ENCODE measurements at regions not wholly inside any gene's neighbourhood (a gene's known extent, or its start where the extent isn't known, plus 50 kb on each side); places are given as distances from the start of the nearest gene placed in this dataset.

DNA sequence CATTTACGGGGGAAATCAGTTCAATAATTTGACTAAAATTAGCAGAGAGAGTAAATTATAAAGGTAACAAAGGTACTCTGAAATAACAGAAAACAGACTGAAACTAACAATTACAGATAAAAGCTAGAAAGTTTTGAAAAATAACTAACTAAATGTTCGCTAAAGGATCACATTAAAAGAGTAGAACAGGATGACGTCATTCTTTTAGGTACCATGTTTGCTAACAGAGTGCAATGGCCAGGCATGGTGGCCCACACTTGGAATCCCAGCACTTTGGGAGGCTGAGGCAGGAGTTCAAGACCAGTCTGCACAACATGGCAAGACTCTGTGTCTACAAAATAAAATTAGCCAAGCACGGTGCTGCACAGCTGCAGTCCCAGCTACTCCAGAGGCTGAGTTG is 212.3 kb upstream of the CDYL start:
- H3K27me3 Mint-ChIP-seq, result peaks cover 4% of the 10 kb centered on the region
- H3K4me3 Mint-ChIP-seq, result no peak overlapping the region
- H3K4me1 Mint-ChIP-seq, result no peaks in the 10 kb centered on the region
- H3K36me3 Mint-ChIP-seq (ENCODE audit: low read depth), result no peaks in the 10 kb centered on the region
- ATAC-seq (replicated peaks), result no peak
- H3K9me3 Mint-ChIP-seq, result no peaks in the 10 kb centered on the region
- no peak overlapping the region for H3K27ac Mint-ChIP-seq

DNA sequence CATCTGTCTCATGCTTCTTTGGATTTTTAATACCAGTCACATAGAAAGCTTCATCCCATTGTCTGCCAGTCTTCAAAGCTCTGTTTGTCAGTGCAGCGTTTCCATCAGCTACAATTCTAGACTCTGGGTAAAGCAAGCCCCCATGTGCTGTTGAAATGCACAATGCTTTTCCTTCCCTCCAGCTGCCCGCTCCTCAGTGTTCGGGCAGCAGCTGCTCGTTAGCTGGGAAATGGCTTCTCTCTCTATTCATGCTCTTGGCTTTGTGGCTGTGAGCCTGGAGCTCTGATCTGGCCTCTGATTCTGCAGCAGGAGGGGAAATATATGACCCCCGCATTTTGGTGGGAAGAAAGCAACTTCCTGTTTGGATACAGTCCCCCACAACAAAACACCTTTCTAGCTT is 213.0 kb upstream of the CDYL start:
- H3K27me3 Mint-ChIP-seq, result peaks cover 5% of the 10 kb centered on the region
- H3K36me3 Mint-ChIP-seq (ENCODE audit: low read depth), result no peaks in the 10 kb centered on the region
- no peak for ATAC-seq (replicated peaks)
- H3K4me3 Mint-ChIP-seq, result no peak overlapping the region
- H3K27ac Mint-ChIP-seq, result no peak overlapping the region
- no peaks in the 10 kb centered on the region for H3K9me3 Mint-ChIP-seq
- H3K4me1 Mint-ChIP-seq, result no peaks in the 10 kb centered on the region

DNA sequence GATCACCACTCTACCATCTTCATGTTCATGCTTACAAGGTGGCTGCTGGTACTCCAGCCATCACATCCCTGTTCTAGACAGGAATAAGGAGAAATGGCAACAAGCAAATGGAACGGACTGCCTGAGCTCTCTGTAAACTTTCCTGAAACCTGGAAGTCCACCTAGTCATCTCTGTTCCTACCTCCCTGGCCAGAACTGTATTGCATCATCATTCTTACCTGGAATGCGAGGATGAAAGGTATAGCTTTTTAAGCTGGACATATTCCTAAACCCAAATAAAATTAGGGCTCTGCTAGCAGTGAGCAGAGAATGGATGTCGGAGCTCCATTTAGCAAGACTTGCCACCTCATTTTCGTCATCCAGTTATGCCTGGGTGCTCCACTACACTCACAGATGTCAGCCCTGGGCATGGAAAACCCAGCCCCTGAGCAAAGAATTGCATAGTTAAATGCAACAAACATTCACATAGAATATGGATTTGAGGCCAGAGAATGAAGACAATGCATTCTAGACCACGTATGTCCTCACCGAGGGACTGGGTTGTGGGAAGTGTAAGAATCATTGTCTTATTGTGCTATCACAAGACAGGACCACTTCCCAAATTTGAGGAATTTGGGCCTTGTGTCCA is 214.3 kb upstream of the CDYL start:
- Mint-ChIP-seq H3K4me1 (no peaks in the 10 kb centered on the region), H3K27ac (no peak overlapping the region), H3K9me3 (no peaks in the 10 kb centered on the region), H3K27me3 (peaks cover 9% of the 10 kb centered on the region), H3K36me3 (ENCODE audit: low read depth) (no peaks in the 10 kb centered on the region), H3K4me3 (no peak overlapping the region)
- ATAC-seq (replicated peaks), result no peak

DNA sequence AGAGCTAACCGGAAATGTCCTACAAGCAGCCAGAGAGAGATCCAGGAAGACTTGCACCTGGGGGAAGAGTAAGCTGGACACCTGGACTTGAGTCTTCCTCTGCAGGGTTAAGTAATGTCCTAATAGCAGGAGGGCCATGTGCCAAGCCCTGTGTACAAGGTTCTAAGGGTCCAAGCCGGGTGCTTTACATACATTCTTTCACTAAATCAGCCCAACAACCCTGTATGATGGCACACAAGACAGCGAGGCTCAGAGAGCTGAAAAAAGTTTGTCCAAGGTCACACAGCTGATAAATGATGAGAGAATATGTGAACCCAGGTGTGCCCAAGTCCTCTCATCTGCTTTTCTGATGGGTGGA is 215.1 kb upstream of the CDYL start:
- Mint-ChIP-seq H3K27me3 (peaks cover 13% of the 10 kb centered on the region), H3K4me3 (no peak overlapping the region), H3K9me3 (no peaks in the 10 kb centered on the region), H3K36me3 (ENCODE audit: low read depth) (no peaks in the 10 kb centered on the region), H3K4me1 (no peaks in the 10 kb centered on the region), H3K27ac (no peak overlapping the region)
- ATAC-seq (replicated peaks), result no peak

DNA sequence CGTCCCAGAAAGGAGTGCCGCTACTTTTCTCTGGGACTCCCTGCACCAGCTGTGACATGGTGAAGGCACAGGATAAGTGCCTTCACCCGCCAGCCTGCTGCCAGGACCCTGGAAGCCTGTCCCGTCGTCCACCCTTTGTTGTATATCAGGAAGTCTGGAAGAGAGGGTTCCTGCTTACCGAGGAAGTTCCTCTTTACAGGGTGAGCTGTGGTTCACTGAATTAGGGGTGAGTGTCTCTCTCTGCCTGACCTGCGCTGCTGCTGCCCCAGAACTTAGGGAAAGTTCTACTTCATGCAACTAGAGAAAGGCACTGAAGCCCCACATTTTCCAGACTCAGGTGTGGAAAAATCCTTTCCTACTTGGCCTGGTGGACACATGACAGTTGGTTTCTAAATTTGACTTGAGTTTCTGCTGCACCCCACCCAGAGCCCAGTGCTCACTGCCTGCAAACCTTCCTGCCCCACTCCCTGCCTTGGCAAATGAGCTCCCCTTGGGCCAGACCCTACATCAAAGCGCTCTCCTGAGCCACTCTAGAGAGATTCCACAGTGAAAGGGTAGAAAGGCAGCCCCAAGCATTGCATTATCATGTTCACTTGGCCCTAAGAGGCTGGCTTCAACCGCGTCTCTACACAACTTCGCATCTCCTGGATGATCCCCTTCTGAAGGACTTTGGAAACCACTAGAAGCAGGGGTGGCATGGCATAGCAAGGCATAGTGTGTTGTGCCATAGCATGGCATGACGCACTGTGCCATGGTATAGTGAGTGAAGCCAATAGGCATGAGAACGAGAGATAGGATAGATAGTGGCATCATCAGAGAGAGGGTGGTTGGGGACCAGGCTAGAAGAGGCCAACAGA is 215.8 kb upstream of the CDYL start:
- no peaks in the 10 kb centered on the region for H3K4me1 Mint-ChIP-seq
- peaks cover 19% of the 10 kb centered on the region for H3K27me3 Mint-ChIP-seq
- H3K4me3 Mint-ChIP-seq, result no peak overlapping the region
- peaks cover 3% of the 10 kb centered on the region for H3K9me3 Mint-ChIP-seq
- no peaks in the 10 kb centered on the region for H3K36me3 Mint-ChIP-seq (ENCODE audit: low read depth)
- no peak overlapping the region for H3K27ac Mint-ChIP-seq
- ATAC-seq (replicated peaks), result no peak

- H3K4me3 Mint-ChIP-seq, result no peak overlapping the region
- H3K9me3 Mint-ChIP-seq, result peaks cover 3% of the 10 kb centered on the region
- H3K27me3 Mint-ChIP-seq, result peaks cover 23% of the 10 kb centered on the region
- H3K4me1 Mint-ChIP-seq, result no peaks in the 10 kb centered on the region
- ATAC-seq (replicated peaks), result no peak
- H3K27ac Mint-ChIP-seq, result no peak overlapping the region
- H3K36me3 Mint-ChIP-seq (ENCODE audit: low read depth), result no peaks in the 10 kb centered on the region
Observed at GRCh38 chr6:4559281-4559875, 216.8 kb upstream of the CDYL start.

DNA sequence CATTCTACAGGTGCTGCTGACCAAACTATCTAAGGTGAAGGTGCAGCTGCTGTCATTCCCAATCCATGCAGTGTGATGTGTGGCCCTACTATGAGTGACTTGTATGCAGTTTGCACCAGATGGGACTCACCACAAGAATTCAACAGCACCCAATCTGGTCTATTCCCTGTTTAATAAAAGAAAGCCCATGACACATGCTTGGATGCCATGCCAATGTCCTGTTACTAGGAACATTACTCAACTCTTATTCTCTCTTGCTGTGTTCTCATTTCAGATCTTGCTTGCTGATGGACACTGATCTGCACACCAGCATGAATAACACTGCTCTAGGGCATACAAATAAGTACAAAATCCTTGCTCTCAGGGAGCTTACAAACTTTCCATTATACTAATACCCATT is 221.6 kb upstream of the CDYL start:
- Mint-ChIP-seq H3K4me1 (peaks cover 5% of the 10 kb centered on the region), H3K4me3 (no peak overlapping the region), H3K27me3 (peaks cover 32% of the 10 kb centered on the region), H3K9me3 (peaks cover 3% of the 10 kb centered on the region), H3K36me3 (ENCODE audit: low read depth) (no peaks in the 10 kb centered on the region), H3K27ac (no peak overlapping the region)
- no peak for ATAC-seq (replicated peaks)

DNA sequence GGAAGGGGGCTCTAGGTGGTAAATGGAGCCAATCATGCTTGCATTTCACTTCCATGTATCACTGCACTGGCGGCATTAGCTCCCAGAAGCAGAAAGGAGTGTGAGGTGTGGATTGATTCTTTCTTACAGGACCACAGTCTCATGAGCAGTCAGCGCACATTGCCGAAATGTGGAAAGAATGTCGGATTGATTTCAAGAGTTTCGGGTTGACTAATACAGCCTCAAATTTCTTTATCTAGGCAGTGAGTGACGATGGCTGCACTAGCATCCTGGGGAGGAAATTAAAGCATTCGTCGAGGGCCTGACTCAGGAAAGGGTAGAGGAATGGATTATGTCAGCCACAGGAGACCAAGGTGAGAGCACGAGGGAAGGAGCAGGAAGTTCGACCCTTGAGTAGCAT is 222.8 kb upstream of the CDYL start:
- peak; percentile 88 for ATAC-seq (replicated peaks)
- Mint-ChIP-seq H3K27ac (no peak overlapping the region), H3K9me3 (peaks cover 3% of the 10 kb centered on the region), H3K27me3 (peaks cover 32% of the 10 kb centered on the region), H3K36me3 (ENCODE audit: low read depth) (no peaks in the 10 kb centered on the region), H3K4me1 (peaks cover 5% of the 10 kb centered on the region), H3K4me3 (no peak overlapping the region)

- no peak overlapping the region for H3K4me3 Mint-ChIP-seq
- no peaks in the 10 kb centered on the region for H3K9me3 Mint-ChIP-seq
- no peak overlapping the region for H3K27ac Mint-ChIP-seq
- H3K27me3 Mint-ChIP-seq, result peaks cover 18% of the 10 kb centered on the region
- peaks cover 5% of the 10 kb centered on the region for H3K4me1 Mint-ChIP-seq
- no peaks in the 10 kb centered on the region for H3K36me3 Mint-ChIP-seq (ENCODE audit: low read depth)
- ATAC-seq (replicated peaks), result no peak
Observed at GRCh38 chr6:4550227-4550597, 226.0 kb upstream of the CDYL start.

- Mint-ChIP-seq H3K4me1 (peaks cover 5% of the 10 kb centered on the region), H3K9me3 (no peaks in the 10 kb centered on the region), H3K4me3 (no peak overlapping the region), H3K36me3 (ENCODE audit: low read depth) (no peaks in the 10 kb centered on the region), H3K27me3 (peaks cover 14% of the 10 kb centered on the region), H3K27ac (no peak overlapping the region)
- no peak for ATAC-seq (replicated peaks)
Observed at GRCh38 chr6:4549556-4550226, 226.5 kb upstream of the CDYL start.

- no peak for ATAC-seq (replicated peaks)
- Mint-ChIP-seq H3K27me3 (no peaks in the 10 kb centered on the region), H3K27ac (no peak overlapping the region), H3K36me3 (ENCODE audit: low read depth) (no peaks in the 10 kb centered on the region), H3K9me3 (no peaks in the 10 kb centered on the region), H3K4me1 (no peaks in the 10 kb centered on the region), H3K4me3 (no peak overlapping the region)
Observed at GRCh38 chr6:4545893-4546292, 230.3 kb upstream of the CDYL start.

GRCh38 chr6:4543596-4543995 is 232.6 kb upstream of the CDYL start:
- no peaks in the 10 kb centered on the region for H3K27me3 Mint-ChIP-seq
- no peak overlapping the region for H3K4me3 Mint-ChIP-seq
- H3K36me3 Mint-ChIP-seq (ENCODE audit: low read depth), result no peaks in the 10 kb centered on the region
- no peak for ATAC-seq (replicated peaks)
- no peaks in the 10 kb centered on the region for H3K4me1 Mint-ChIP-seq
- no peak overlapping the region for H3K27ac Mint-ChIP-seq
- no peaks in the 10 kb centered on the region for H3K9me3 Mint-ChIP-seq

- Mint-ChIP-seq H3K9me3 (peaks cover 3% of the 10 kb centered on the region), H3K27me3 (peaks cover 16% of the 10 kb centered on the region), H3K27ac (no peak overlapping the region), H3K4me1 (no peaks in the 10 kb centered on the region), H3K36me3 (ENCODE audit: low read depth) (no peaks in the 10 kb centered on the region), H3K4me3 (no peak overlapping the region)
- ATAC-seq (replicated peaks), result no peak
Observed at GRCh38 chr6:4533576-4533975, 242.6 kb upstream of the CDYL start.

- Mint-ChIP-seq H3K4me1 (no peaks in the 10 kb centered on the region), H3K27ac (no peak overlapping the region), H3K36me3 (ENCODE audit: low read depth) (no peaks in the 10 kb centered on the region), H3K27me3 (peaks cover 23% of the 10 kb centered on the region), H3K4me3 (no peak overlapping the region), H3K9me3 (peaks cover 5% of the 10 kb centered on the region)
- no peak for ATAC-seq (replicated peaks)
Observed at GRCh38 chr6:4531406-4531805, 244.8 kb upstream of the CDYL start.

DNA sequence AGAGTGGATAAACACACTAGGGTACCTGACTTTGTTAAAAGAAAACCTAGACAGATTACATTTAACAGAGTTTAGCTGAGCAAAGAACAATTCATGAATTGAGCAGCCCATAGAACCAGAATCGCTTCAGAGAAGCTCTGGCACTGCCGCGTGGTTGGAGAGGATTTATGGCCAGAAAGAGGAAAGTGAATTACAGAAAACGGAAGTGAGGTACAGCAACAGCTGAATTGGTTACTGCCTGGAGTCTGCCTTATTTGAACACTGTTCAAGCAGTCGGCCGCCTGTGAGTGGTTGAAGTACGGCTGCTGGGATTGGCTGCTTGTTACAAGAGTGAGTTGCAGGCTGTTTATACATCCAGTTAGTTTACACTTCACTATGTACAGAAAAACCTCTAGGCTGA is 253.8 kb upstream of the CDYL start:
- Mint-ChIP-seq H3K27ac (no peak overlapping the region), H3K4me1 (no peaks in the 10 kb centered on the region), H3K4me3 (no peak overlapping the region), H3K9me3 (peaks cover 7% of the 10 kb centered on the region), H3K36me3 (ENCODE audit: low read depth) (no peaks in the 10 kb centered on the region), H3K27me3 (peaks cover 28% of the 10 kb centered on the region)
- no peak for ATAC-seq (replicated peaks)

Measured in activated T-helper 17 cell treated with anti-CD3 and anti-CD28 coated beads, Interleukin-2, amount 50 U/mL, for 72 hours (primary cell).